IPS-15b (cell line): ENCODE measurements at regions not wholly inside any gene's neighbourhood (a gene's known extent, or its start where the extent isn't known, plus 50 kb on each side); places are given as distances from the start of the nearest gene placed in this dataset.

ENCODE experiments used
- H3K27me3 ChIP-seq: one replicate; pipeline ENCODE4 v1.6.1; 2013; ENCODE audit warnings: low read length; ENCODE audit not compliant: control insufficient read depth, insufficient read depth
- H3K36me3 ChIP-seq: one replicate; pipeline ENCODE4 v1.6.1; 2013; ENCODE audit warnings: low read length; ENCODE audit not compliant: control insufficient read depth, insufficient read depth
- H3K4me1 ChIP-seq: one replicate; pipeline ENCODE4 v1.6.1; 2013; ENCODE audit warnings: mild to moderate bottlenecking, low read length; ENCODE audit not compliant: control insufficient read depth, insufficient read depth
- H3K4me3 ChIP-seq: one replicate; pipeline ENCODE4 v1.5.1; 2013; ENCODE audit warnings: low read depth, low read length
- H3K9ac ChIP-seq: one replicate; pipeline ENCODE4 v1.6.1; 2013; ENCODE audit warnings: low read depth, mild to moderate bottlenecking, low read length
- H3K9me3 ChIP-seq: one replicate; pipeline ENCODE4 v1.6.1; 2013; ENCODE audit warnings: mild to moderate bottlenecking, low read length; ENCODE audit not compliant: control insufficient read depth, insufficient read depth

- no peak overlapping the region for H3K9ac ChIP-seq
- no peaks in the 10 kb centered on the region for H3K4me1 ChIP-seq
- H3K9me3 ChIP-seq = no peaks in the 10 kb centered on the region
- H3K36me3 ChIP-seq = no peaks in the 10 kb centered on the region
- no peaks in the 10 kb centered on the region for H3K27me3 ChIP-seq
- H3K4me3 ChIP-seq = no peak overlapping the region
Observed at GRCh38 chr14:81710232-81710845, 176.7 kb upstream of the SEL1L start.

GRCh38 chr14:81715731-81716130, 182.1 kb upstream of the SEL1L start:
- no peak overlapping the region for H3K4me3 ChIP-seq
- H3K9ac ChIP-seq = no peak overlapping the region
- H3K9me3 ChIP-seq = no peaks in the 10 kb centered on the region
- no peaks in the 10 kb centered on the region for H3K4me1 ChIP-seq
- H3K36me3 ChIP-seq = no peaks in the 10 kb centered on the region
- H3K27me3 ChIP-seq = no peaks in the 10 kb centered on the region

GRCh38 chr14:81716953-81717352, 183.3 kb upstream of the SEL1L start:
- Histone ChIP-seq H3K9me3 (no peaks in the 10 kb centered on the region), H3K4me1 (no peaks in the 10 kb centered on the region), H3K9ac (no peak overlapping the region), H3K4me3 (no peak overlapping the region), H3K27me3 (no peaks in the 10 kb centered on the region), H3K36me3 (no peaks in the 10 kb centered on the region)

GRCh38 chr14:81723956-81724355, 190.3 kb upstream of the SEL1L start:
- Histone ChIP-seq H3K4me1 (no peaks in the 10 kb centered on the region), H3K9me3 (no peaks in the 10 kb centered on the region), H3K4me3 (no peak overlapping the region), H3K27me3 (no peaks in the 10 kb centered on the region), H3K36me3 (no peaks in the 10 kb centered on the region), H3K9ac (no peak overlapping the region)

- no peaks in the 10 kb centered on the region for H3K36me3 ChIP-seq
- H3K9ac ChIP-seq = no peak overlapping the region
- no peaks in the 10 kb centered on the region for H3K27me3 ChIP-seq
- H3K4me1 ChIP-seq = no peaks in the 10 kb centered on the region
- H3K9me3 ChIP-seq = no peaks in the 10 kb centered on the region
- H3K4me3 ChIP-seq = no peak overlapping the region
Observed at GRCh38 chr14:81727218-81727617, 193.6 kb upstream of the SEL1L start.

GRCh38 chr14:81728447-81728846, 194.8 kb upstream of the SEL1L start:
- H3K9ac ChIP-seq = no peak overlapping the region
- no peaks in the 10 kb centered on the region for H3K36me3 ChIP-seq
- H3K9me3 ChIP-seq = no peaks in the 10 kb centered on the region
- H3K4me3 ChIP-seq = no peak overlapping the region
- no peaks in the 10 kb centered on the region for H3K27me3 ChIP-seq
- no peaks in the 10 kb centered on the region for H3K4me1 ChIP-seq

- Histone ChIP-seq H3K27me3 (no peaks in the 10 kb centered on the region), H3K9ac (no peak overlapping the region), H3K36me3 (no peaks in the 10 kb centered on the region), H3K4me1 (no peaks in the 10 kb centered on the region), H3K9me3 (no peaks in the 10 kb centered on the region), H3K4me3 (no peak overlapping the region)
Observed at GRCh38 chr14:81729622-81730021, 196.0 kb upstream of the SEL1L start.

- no peaks in the 10 kb centered on the region for H3K9me3 ChIP-seq
- no peak overlapping the region for H3K4me3 ChIP-seq
- no peaks in the 10 kb centered on the region for H3K27me3 ChIP-seq
- no peaks in the 10 kb centered on the region for H3K36me3 ChIP-seq
- H3K9ac ChIP-seq = no peak overlapping the region
- no peaks in the 10 kb centered on the region for H3K4me1 ChIP-seq
Observed at GRCh38 chr14:81737938-81738337, 204.3 kb upstream of the SEL1L start.

GRCh38 chr14:81738946-81739659, 205.4 kb upstream of the SEL1L start:
- Histone ChIP-seq H3K9ac (no peak overlapping the region), H3K36me3 (no peaks in the 10 kb centered on the region), H3K27me3 (no peaks in the 10 kb centered on the region), H3K9me3 (no peaks in the 10 kb centered on the region), H3K4me1 (no peaks in the 10 kb centered on the region), H3K4me3 (no peak overlapping the region)

GRCh38 chr14:81743605-81744004, 210.0 kb upstream of the SEL1L start:
- no peaks in the 10 kb centered on the region for H3K27me3 ChIP-seq
- no peaks in the 10 kb centered on the region for H3K36me3 ChIP-seq
- H3K9ac ChIP-seq = no peak overlapping the region
- no peaks in the 10 kb centered on the region for H3K9me3 ChIP-seq
- H3K4me1 ChIP-seq = no peaks in the 10 kb centered on the region
- H3K4me3 ChIP-seq = no peak overlapping the region

GRCh38 chr14:81751198-81751597, 217.5 kb upstream of the SEL1L start:
- Histone ChIP-seq H3K4me1 (no peaks in the 10 kb centered on the region), H3K36me3 (no peaks in the 10 kb centered on the region), H3K27me3 (no peaks in the 10 kb centered on the region), H3K9ac (no peak overlapping the region), H3K4me3 (no peak overlapping the region), H3K9me3 (no peaks in the 10 kb centered on the region)

GRCh38 chr14:81759541-81759940, 225.9 kb upstream of the SEL1L start:
- Histone ChIP-seq H3K9me3 (no peaks in the 10 kb centered on the region), H3K4me3 (no peak overlapping the region), H3K9ac (no peak overlapping the region), H3K27me3 (no peaks in the 10 kb centered on the region), H3K4me1 (no peaks in the 10 kb centered on the region), H3K36me3 (no peaks in the 10 kb centered on the region)
